ENCODE measurements at regions not wholly inside any gene's neighbourhood (a gene's known extent, or its start where the extent isn't known, plus 50 kb on each side); places are given as distances from the start of the nearest gene placed in this dataset.

DNA sequence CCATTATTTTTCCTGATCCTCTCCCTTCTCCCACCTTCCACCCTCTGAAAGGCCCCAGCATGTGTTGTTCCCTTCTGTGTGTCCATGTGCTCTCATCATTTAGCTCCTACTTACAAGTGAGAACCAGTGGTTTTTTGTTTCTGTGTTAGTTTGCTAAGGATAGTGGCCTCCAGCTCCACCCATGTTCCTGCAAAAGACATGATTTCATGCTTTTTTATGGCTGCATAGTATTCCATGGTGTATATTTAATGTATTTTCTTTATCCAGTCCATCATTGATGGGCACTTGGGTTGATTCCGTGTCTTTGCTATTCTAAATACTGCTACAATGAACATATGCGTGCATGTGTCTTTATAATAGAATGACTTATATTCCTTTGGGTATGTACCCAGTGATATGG lies 89.4 kb upstream of the C1orf174 start:
- no peak for DNase-seq (ENCODE audit: low read depth)
- H3K4me3 ChIP-seq (ENCODE audit: low read depth, low read length): no peak overlapping the region
- TF ChIP-seq, protein P1, sequence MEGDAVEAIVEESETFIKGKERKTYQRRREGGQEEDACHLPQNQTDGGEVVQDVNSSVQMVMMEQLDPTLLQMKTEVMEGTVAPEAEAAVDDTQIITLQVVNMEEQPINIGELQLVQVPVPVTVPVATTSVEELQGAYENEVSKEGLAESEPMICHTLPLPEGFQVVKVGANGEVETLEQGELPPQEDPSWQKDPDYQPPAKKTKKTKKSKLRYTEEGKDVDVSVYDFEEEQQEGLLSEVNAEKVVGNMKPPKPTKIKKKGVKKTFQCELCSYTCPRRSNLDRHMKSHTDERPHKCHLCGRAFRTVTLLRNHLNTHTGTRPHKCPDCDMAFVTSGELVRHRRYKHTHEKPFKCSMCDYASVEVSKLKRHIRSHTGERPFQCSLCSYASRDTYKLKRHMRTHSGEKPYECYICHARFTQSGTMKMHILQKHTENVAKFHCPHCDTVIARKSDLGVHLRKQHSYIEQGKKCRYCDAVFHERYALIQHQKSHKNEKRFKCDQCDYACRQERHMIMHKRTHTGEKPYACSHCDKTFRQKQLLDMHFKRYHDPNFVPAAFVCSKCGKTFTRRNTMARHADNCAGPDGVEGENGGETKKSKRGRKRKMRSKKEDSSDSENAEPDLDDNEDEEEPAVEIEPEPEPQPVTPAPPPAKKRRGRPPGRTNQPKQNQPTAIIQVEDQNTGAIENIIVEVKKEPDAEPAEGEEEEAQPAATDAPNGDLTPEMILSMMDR (conservative IDR thresholded peaks at IDR 0.05; ENCODE audit: low read depth, low read length): no peak

DNA sequence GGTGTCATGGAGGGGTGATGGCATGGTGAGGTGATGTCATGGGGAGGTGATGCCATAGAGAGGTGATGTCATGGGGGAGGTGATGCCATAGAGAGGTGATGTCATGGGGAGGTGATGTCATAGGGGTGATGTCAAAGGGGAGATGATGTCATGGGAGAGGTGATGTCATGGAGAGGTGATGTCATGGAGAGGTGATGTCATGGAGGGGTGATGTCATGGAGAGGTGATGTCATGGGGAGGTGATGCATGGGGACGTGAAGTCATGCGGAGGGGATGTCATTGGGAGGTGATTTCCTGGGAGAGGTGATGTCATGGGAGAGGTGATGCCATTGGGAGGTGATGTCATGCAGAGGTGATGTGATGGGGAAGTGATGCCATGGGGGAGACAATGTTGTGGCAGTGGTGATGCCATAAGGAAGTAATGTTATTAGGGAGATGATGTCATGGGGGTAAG lies 92.1 kb upstream of the C1orf174 start:
- no peak overlapping the region for H3K4me3 ChIP-seq (ENCODE audit: low read depth, low read length)
- TF ChIP-seq, protein P1 (conservative IDR thresholded peaks at IDR 0.05; ENCODE audit: low read depth, low read length): no peak
- peak; percentile 1 for DNase-seq (ENCODE audit: low read depth)

DNA sequence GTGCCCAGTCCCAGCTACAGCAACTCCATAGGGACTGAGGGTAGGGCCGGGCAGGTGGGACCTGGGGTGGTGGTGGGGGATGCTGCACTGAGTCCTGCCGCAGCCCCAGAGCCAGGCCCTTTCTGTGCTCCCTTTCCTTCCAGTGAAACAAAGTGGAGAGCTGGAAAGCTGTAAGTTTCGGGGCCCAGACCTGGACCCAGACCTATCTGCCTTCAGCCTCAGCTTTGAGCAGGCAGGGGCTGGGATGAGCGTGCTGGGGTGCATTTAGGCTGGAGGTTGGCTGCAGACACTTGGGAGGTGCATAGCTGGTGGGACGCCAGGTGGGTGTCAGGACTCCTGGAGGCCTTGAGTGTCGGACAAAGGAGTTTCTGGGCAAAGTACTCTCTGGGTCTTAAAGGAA lies 92.7 kb upstream of the C1orf174 start:
- TF ChIP-seq, protein P1 (conservative IDR thresholded peaks at IDR 0.05; ENCODE audit: low read depth, low read length): no peak
- no peak overlapping the region for H3K4me3 ChIP-seq (ENCODE audit: low read depth, low read length)
- no peak for DNase-seq (ENCODE audit: low read depth)

DNA sequence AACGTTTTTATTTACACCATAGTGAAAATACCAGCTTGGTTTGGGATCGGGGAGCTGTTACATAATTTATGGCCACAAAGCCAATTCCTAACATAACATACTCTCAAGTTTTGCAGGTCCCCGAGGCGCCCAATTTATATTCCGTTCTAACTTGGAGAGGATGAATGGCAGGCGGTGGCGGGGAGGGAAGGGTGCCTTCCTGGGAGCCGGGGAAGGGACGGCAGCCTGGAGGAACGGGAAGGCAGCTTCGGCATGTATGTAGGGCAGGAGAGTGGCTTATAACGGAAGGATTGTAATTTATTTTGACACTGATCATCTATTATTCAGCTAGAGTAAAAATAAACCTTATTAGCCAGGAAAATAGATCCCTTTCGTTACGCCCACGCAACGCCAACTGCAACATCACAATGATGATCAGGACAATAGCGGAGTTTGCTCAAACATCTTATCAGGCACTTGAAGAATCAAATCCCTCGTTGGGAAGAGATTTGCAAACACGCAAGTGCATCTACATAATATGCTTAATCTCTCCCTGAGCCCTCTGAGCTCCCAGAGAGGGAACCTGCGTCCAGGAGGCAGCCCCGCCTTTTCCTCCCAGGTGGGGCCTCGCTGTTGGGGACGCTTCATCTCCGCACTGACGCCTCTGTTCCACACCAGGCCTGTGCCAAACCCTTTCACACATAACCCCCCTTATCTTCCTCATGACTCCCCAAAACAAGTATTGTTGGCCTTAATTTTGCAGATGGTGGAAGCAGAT lies 93.7 kb upstream of the C1orf174 start:
- H3K4me3 ChIP-seq (ENCODE audit: low read depth, low read length): no peak overlapping the region
- no peak for DNase-seq (ENCODE audit: low read depth)
- TF ChIP-seq, protein P1 (conservative IDR thresholded peaks at IDR 0.05; ENCODE audit: low read depth, low read length): no peak

DNA sequence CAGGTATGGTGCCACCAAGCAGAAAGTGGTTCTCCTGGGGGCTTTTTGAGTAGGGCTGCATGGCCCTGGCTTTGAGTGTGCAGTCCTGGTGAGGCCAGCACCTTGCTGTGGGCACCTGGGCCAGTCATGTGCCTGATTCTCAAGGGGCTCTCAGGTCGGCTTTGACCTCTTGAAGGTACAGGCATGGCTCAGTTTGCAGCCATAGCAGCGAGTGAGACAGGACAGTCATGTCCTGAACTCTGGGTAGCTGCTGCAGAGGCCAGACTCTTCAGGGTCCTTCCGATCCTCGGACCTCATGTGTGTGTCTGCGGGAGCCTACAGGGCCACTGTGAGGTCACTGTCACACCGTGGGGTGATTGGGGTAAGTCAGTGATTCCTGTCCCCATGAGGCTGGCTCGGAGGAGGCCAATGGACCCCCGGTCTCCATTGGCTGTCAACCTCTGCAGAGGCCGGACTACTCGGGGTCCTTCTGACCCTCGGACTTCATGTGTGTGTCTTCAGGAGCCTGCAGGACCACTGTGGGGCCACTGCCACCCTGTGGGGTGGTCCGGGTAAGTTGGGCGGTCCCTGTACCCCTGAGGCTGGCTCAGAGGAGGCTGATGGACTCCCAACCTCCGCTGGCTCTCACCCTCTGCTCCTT lies 95.2 kb upstream of the C1orf174 start:
- H3K4me3 ChIP-seq (ENCODE audit: low read depth, low read length): no peak overlapping the region
- TF ChIP-seq, protein P1 (conservative IDR thresholded peaks at IDR 0.05; ENCODE audit: low read depth, low read length): no peak
- DNase-seq (ENCODE audit: low read depth): no peak

DNA sequence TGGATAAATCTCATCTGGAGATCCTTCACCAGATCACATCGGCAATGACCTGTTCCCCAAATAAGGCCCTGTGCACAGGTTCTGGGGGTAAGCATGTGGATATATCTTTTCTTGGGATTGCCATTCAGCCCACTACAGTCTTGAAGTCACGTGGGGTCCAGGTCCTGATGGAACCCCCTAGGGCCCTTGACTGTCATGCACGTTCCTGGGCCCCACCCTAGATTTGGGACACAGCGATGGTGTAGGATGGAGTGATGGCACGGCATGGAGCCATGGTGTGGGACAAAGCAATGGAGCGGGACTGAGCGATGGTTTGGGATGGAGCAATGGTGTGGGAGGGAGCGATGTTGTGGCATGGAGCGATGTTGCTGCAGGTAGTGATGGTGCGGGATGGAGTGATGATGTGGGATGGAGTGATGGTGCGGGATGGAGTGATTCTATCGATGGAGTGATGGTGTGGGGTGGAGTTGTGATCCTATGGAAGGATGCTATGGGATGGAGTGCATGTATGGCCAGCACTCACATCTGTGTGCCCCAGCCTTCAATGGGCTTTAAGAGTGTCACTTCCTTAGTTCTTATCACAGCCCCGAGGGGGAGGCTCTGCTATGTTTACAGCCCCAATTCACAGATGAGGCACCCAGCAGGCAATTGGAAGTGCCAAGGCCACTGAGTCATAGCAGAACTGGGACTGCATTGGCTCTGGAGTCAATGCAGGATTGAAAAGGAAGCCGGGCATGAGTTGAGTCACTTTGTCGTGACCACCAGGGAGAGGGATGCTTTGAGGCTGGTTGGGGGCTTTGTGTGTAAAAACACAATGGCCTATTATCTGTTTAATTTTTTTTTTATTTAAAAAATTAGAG lies 97.0 kb upstream of the C1orf174 start:
- TF ChIP-seq, protein P1 (conservative IDR thresholded peaks at IDR 0.05; ENCODE audit: low read depth, low read length): no peak
- DNase-seq (ENCODE audit: low read depth): no peak
- H3K4me3 ChIP-seq (ENCODE audit: low read depth, low read length): no peak overlapping the region

Measured in choroid plexus epithelial cell (primary cell).